CD4-positive, alpha-beta T cell treated with Interleukin-6 at 100 ng/mL for 8 hours (primary cell): ENCODE measurements at regions not wholly inside any gene's neighbourhood (a gene's known extent, or its start where the extent isn't known, plus 50 kb on each side); places are given as distances from the start of the nearest gene placed in this dataset.
A peak's percentile ranks its signal among the peaks of the same experiment; 100 is the strongest.

Experiments
- DNase-seq: peaks from one replicate; pipeline ENCODE4 v3.0.0-alpha.2; 2020; ENCODE audit warnings: mixed read lengths, low spot score

- no peak for DNase-seq
Measured at GRCh38 chr6:118761645-118762044, 110.3 kb upstream of the CEP85L start.

- DNase-seq: no peak
Measured at GRCh38 chr6:118758946-118759345, 107.6 kb upstream of the CEP85L start.

GRCh38 chr6:118755941-118756646, 104.7 kb upstream of the CEP85L start:
- DNase-seq: no peak

- no peak for DNase-seq
Measured at GRCh38 chr6:118752803-118753202, 101.4 kb upstream of the CEP85L start.

GRCh38 chr6:118751072-118751471, 99.7 kb upstream of the CEP85L start:
- no peak for DNase-seq

GRCh38 chr6:118750143-118750542, 98.8 kb upstream of the CEP85L start:
- DNase-seq: no peak

- no peak for DNase-seq
Measured at GRCh38 chr6:118748311-118749062, 97.1 kb upstream of the CEP85L start.

GRCh38 chr6:118746825-118747174, 95.4 kb upstream of the CEP85L start:
- no peak for DNase-seq

GRCh38 chr6:118746145-118746824, 94.9 kb upstream of the CEP85L start:
- no peak for DNase-seq

- no peak for DNase-seq
Measured at GRCh38 chr6:118745156-118745555, 93.8 kb upstream of the CEP85L start.

- DNase-seq: no peak
Measured at GRCh38 chr6:118744261-118744941, 93.0 kb upstream of the CEP85L start.

- DNase-seq: no peak
Measured at GRCh38 chr6:118743746-118744145, 92.4 kb upstream of the CEP85L start.

- DNase-seq: no peak
Measured at GRCh38 chr6:118740372-118740771, 89.0 kb upstream of the CEP85L start.

GRCh38 chr6:118739696-118740353, 88.4 kb upstream of the CEP85L start:
- DNase-seq: no peak

- DNase-seq: no peak
Measured at GRCh38 chr6:118736440-118736839, 85.0 kb upstream of the CEP85L start.

- no peak for DNase-seq
Measured at GRCh38 chr6:118735320-118735719, 83.9 kb upstream of the CEP85L start.

- DNase-seq: peak; percentile 80
Measured at GRCh38 chr6:118725944-118726343, 74.6 kb upstream of the CEP85L start.

GRCh38 chr6:118724211-118724610, 72.8 kb upstream of the CEP85L start:
- DNase-seq: no peak

GRCh38 chr6:118722829-118723813, 71.7 kb upstream of the CEP85L start:
- no peak for DNase-seq

- no peak for DNase-seq
Measured at GRCh38 chr6:118720125-118720473, 68.7 kb upstream of the CEP85L start.
